ENCODE measurements at regions not wholly inside any gene's neighbourhood (a gene's known extent, or its start where the extent isn't known, plus 50 kb on each side); places are given as distances from the start of the nearest gene placed in this dataset.

DNA sequence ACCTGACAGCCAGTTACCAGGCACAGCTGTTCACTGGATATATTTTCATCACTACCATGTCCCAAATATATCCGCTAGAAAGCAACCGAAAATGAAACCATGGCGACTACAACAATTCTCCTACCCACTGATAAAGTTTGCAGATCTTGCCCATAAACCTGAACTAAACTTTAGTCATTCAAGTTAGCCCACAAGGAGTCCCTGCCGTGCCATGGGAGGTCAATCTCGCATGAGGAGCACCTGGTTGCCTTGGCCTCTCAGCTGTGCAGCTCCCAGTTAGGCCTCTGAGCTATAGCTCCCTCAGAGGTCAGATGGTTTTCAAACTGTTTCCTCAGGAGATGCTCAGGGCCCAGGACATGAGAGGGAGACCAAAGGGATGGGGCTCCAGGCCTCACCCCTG is 211.1 kb upstream of the RNF32 start:
- no peak overlapping the region for H3K4me3 Mint-ChIP-seq
- H3K9me3 Mint-ChIP-seq, result no peaks in the 10 kb centered on the region
- H3K27ac Mint-ChIP-seq, result no peak overlapping the region
- H3K4me1 Mint-ChIP-seq (ENCODE audit: low read depth), result no peaks in the 10 kb centered on the region
- H3K27me3 Mint-ChIP-seq, result peaks cover 6% of the 10 kb centered on the region
- H3K36me3 Mint-ChIP-seq (ENCODE audit: low read depth), result no peaks in the 10 kb centered on the region
- intact Hi-C loops (cut with micrococcal nuclease), result no loop called here

GRCh38 chr7:156423876-156424275 is 216.7 kb upstream of the RNF32 start:
- peaks cover 10% of the 10 kb centered on the region for H3K27me3 Mint-ChIP-seq
- no peak overlapping the region for H3K4me3 Mint-ChIP-seq
- no peaks in the 10 kb centered on the region for H3K9me3 Mint-ChIP-seq
- no peaks in the 10 kb centered on the region for H3K36me3 Mint-ChIP-seq (ENCODE audit: low read depth)
- H3K27ac Mint-ChIP-seq, result no peak overlapping the region
- intact Hi-C loops (cut with micrococcal nuclease), result no loop called here
- peaks cover 6% of the 10 kb centered on the region for H3K4me1 Mint-ChIP-seq (ENCODE audit: low read depth)

GRCh38 chr7:156420496-156420895 is 220.1 kb upstream of the RNF32 start:
- H3K36me3 Mint-ChIP-seq (ENCODE audit: low read depth), result no peaks in the 10 kb centered on the region
- peaks cover 6% of the 10 kb centered on the region for H3K4me1 Mint-ChIP-seq (ENCODE audit: low read depth)
- intact Hi-C loops (cut with micrococcal nuclease), result no loop called here
- H3K4me3 Mint-ChIP-seq, result no peak overlapping the region
- no peaks in the 10 kb centered on the region for H3K9me3 Mint-ChIP-seq
- H3K27me3 Mint-ChIP-seq, result peaks cover 10% of the 10 kb centered on the region
- no peak overlapping the region for H3K27ac Mint-ChIP-seq

GRCh38 chr7:156419782-156420181 is 220.8 kb upstream of the RNF32 start:
- no peak overlapping the region for H3K4me3 Mint-ChIP-seq
- no peaks in the 10 kb centered on the region for H3K36me3 Mint-ChIP-seq (ENCODE audit: low read depth)
- intact Hi-C loops (cut with micrococcal nuclease), result no loop called here
- peaks cover 6% of the 10 kb centered on the region for H3K4me1 Mint-ChIP-seq (ENCODE audit: low read depth)
- H3K9me3 Mint-ChIP-seq, result no peaks in the 10 kb centered on the region
- peaks cover 7% of the 10 kb centered on the region for H3K27me3 Mint-ChIP-seq
- H3K27ac Mint-ChIP-seq, result no peak overlapping the region

- Mint-ChIP-seq H3K4me3 (no peak overlapping the region), H3K9me3 (no peaks in the 10 kb centered on the region), H3K27ac (no peak overlapping the region), H3K4me1 (ENCODE audit: low read depth) (no peaks in the 10 kb centered on the region), H3K27me3 (no peaks in the 10 kb centered on the region), H3K36me3 (ENCODE audit: low read depth) (no peaks in the 10 kb centered on the region)
- intact Hi-C loops (cut with micrococcal nuclease), result no loop called here
Observed at GRCh38 chr7:156402255-156402654, 238.3 kb upstream of the RNF32 start.

DNA sequence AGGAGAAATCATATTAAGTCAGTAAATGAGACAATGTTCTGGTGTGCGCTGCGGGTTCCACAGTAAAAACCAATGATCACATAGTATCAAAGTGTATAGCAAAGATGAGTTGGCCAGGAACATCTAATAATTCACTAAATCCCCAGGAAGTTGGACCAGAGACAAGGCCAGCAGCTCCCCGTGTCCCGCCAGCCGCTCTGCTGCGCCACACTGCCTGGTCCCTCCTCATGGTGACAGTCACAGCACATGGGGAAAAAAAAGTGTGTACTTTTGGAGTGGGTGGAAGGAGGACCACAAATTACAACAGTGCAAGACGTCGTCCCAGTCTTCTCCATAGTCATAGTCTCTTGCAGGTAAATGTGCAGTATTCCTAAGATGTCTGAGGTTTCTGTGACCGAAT is 239.0 kb upstream of the RNF32 start:
- H3K27me3 Mint-ChIP-seq, result no peaks in the 10 kb centered on the region
- H3K36me3 Mint-ChIP-seq (ENCODE audit: low read depth), result no peaks in the 10 kb centered on the region
- H3K4me3 Mint-ChIP-seq, result no peak overlapping the region
- intact Hi-C loops (cut with micrococcal nuclease), result no loop called here
- H3K9me3 Mint-ChIP-seq, result no peaks in the 10 kb centered on the region
- H3K27ac Mint-ChIP-seq, result no peak overlapping the region
- H3K4me1 Mint-ChIP-seq (ENCODE audit: low read depth), result no peaks in the 10 kb centered on the region

GRCh38 chr7:156400046-156400445 is 240.5 kb upstream of the RNF32 start:
- Mint-ChIP-seq H3K27me3 (no peaks in the 10 kb centered on the region), H3K27ac (no peak overlapping the region), H3K36me3 (ENCODE audit: low read depth) (no peaks in the 10 kb centered on the region), H3K4me1 (ENCODE audit: low read depth) (no peaks in the 10 kb centered on the region), H3K4me3 (no peak overlapping the region), H3K9me3 (no peaks in the 10 kb centered on the region)
- intact Hi-C loops (cut with micrococcal nuclease), result no loop called here

DNA sequence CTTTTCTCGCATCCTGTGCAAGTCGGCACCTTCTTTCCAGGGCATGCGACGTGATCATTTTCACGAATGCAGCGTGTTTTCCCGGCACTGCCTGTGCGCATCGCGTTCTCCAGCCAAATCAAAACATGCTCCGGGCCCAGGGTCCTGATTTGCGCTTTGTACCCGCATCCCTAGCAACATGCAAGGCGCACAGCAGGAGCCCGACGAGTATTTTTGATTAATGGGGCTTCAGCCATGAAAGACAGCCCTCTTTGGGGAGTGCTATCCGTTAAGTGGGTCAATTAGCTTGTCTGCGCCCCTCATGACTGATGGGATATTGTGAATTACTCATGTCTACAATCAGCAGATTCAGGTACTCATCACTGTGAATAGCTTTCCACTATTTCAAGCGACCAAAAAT is 243.3 kb upstream of the RNF32 start:
- Mint-ChIP-seq H3K4me1 (ENCODE audit: low read depth) (no peaks in the 10 kb centered on the region), H3K27ac (no peak overlapping the region), H3K36me3 (ENCODE audit: low read depth) (no peaks in the 10 kb centered on the region), H3K4me3 (no peak overlapping the region), H3K9me3 (no peaks in the 10 kb centered on the region), H3K27me3 (no peaks in the 10 kb centered on the region)
- intact Hi-C loops (cut with micrococcal nuclease), result no loop called here

DNA sequence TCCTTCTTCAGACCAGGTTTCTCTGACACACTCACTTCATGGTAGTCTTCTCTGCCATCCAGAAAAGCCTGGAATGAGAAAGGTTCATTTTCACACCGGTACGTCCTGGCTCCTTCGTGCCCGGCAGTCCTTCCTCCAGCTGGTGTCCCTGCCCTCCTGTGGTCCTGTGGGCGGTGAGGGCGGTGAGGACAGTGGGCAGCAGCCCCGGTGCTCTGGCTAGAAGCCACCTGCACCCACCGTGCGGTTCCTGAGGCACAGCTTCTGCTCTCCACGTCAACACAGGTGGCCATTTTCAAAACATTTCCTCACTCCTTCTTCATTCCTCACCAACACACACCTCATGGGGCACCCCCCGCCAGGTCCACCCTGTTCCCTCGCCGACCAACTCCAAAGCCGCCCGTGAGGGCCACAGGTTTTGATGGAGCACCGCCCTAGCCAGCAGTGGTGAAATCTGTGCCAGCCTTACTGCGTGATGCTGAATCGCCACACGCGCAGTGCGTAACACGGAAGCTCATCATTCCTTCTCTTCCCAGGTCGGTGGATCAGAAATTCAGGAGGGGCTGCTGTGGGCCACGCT is 251.4 kb upstream of the RNF32 start:
- intact Hi-C loops (cut with micrococcal nuclease), result no loop called here
- H3K27me3 Mint-ChIP-seq, result no peaks in the 10 kb centered on the region
- no peaks in the 10 kb centered on the region for H3K4me1 Mint-ChIP-seq (ENCODE audit: low read depth)
- H3K36me3 Mint-ChIP-seq (ENCODE audit: low read depth), result no peaks in the 10 kb centered on the region
- H3K9me3 Mint-ChIP-seq, result peaks cover 11% of the 10 kb centered on the region
- H3K4me3 Mint-ChIP-seq, result no peak overlapping the region
- no peak overlapping the region for H3K27ac Mint-ChIP-seq

DNA sequence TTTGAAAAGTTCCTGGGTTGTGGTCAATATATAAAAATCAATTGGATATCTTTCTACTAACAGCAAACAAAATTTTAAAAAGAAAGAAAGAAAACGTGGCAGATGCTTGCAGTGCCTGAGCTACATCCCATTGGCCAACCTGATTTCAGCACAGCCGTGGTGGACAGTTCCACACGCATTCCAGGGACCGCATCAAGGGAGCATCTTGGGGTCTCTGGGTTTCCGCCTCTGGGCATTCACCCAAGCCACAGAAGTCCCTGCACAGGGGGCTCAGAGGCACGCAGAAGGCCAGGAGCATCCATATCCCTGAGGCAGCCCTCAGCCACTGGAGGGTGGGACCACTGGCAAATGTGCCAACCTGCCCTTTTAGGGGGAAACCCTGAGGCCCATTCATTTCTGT is 254.5 kb upstream of the RNF32 start:
- peaks cover under 1% of the 10 kb centered on the region for H3K9me3 Mint-ChIP-seq
- H3K4me3 Mint-ChIP-seq, result no peak overlapping the region
- H3K27ac Mint-ChIP-seq, result no peak overlapping the region
- intact Hi-C loops (cut with micrococcal nuclease), result no loop called here
- no peaks in the 10 kb centered on the region for H3K36me3 Mint-ChIP-seq (ENCODE audit: low read depth)
- no peaks in the 10 kb centered on the region for H3K27me3 Mint-ChIP-seq
- H3K4me1 Mint-ChIP-seq (ENCODE audit: low read depth), result no peaks in the 10 kb centered on the region

- no peak overlapping the region for H3K27ac Mint-ChIP-seq
- no peaks in the 10 kb centered on the region for H3K9me3 Mint-ChIP-seq
- no peaks in the 10 kb centered on the region for H3K36me3 Mint-ChIP-seq (ENCODE audit: low read depth)
- H3K4me1 Mint-ChIP-seq (ENCODE audit: low read depth), result no peaks in the 10 kb centered on the region
- H3K27me3 Mint-ChIP-seq, result no peaks in the 10 kb centered on the region
- intact Hi-C loops (cut with micrococcal nuclease), result no loop called here
- no peak overlapping the region for H3K4me3 Mint-ChIP-seq
Observed at GRCh38 chr7:156384706-156385105, 255.9 kb upstream of the RNF32 start.

DNA sequence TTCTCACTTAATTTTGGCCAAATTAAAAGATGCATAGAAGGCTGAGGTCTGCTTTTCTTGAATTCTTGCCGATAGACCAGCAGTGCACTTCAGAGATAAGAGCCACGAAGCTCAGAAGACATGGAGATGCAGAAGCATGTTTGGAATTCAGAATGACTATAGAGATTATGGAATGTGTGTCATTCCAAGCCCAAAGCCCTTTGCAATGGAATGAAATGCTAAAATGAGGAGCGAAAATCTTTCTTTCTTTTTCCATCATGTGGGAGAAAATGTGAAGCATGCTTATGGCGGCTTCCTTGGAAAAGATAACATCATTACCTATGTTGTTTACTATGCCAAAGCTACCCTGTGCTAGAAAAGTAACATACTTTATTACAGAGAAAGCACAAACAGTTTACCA is 257.0 kb upstream of the RNF32 start:
- H3K27ac Mint-ChIP-seq, result no peak overlapping the region
- no peaks in the 10 kb centered on the region for H3K27me3 Mint-ChIP-seq
- intact Hi-C loops (cut with micrococcal nuclease), result no loop called here
- H3K4me1 Mint-ChIP-seq (ENCODE audit: low read depth), result no peaks in the 10 kb centered on the region
- no peaks in the 10 kb centered on the region for H3K9me3 Mint-ChIP-seq
- no peaks in the 10 kb centered on the region for H3K36me3 Mint-ChIP-seq (ENCODE audit: low read depth)
- no peak overlapping the region for H3K4me3 Mint-ChIP-seq

DNA sequence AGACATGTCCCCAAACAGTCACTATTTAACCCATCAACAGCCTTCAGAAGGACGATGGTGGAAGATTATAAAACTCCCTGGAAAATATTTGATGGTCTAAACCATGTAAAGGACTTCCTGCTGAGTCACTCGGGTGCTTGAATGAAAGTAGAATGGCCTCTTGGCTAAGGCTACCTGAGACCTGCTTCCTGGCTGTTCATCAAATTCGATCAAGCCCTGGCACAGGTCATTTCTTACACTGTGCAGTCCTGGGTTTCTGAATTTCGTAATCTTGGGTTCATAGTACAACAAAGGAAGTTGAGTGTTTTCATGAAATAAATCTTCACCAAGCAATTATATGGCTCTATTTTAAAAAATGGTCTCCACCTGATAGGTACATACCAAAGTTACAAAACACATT is 260.3 kb upstream of the RNF32 start:
- intact Hi-C loops (cut with micrococcal nuclease), result no loop called here
- Mint-ChIP-seq H3K36me3 (ENCODE audit: low read depth) (no peaks in the 10 kb centered on the region), H3K4me3 (no peak overlapping the region), H3K27me3 (no peaks in the 10 kb centered on the region), H3K9me3 (no peaks in the 10 kb centered on the region), H3K27ac (no peak overlapping the region), H3K4me1 (ENCODE audit: low read depth) (no peaks in the 10 kb centered on the region)

GRCh38 chr7:156379324-156380070 is 261.1 kb upstream of the RNF32 start:
- no peak overlapping the region for H3K4me3 Mint-ChIP-seq

DNA sequence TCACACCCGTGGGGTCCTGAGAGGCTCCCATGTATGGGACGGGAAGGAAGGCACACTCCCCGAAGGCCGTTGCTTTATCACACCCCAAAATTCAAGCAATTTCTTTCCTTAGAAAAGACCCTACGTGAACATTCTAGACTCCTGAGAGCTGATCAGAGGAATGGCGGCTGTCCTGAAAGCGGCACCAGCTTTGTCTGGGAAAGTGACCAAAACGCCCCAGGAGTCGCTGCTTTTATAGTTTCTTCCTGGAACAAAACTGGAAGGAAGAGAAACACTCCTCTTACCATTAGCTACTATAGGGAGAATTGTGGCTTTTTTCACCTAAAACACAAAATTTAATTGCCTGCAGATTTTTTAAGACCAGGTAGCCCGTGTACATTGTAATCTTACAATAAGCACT is 261.8 kb upstream of the RNF32 start:
- H3K9me3 Mint-ChIP-seq, result no peaks in the 10 kb centered on the region
- intact Hi-C loops (cut with micrococcal nuclease), result no loop called here
- no peaks in the 10 kb centered on the region for H3K4me1 Mint-ChIP-seq (ENCODE audit: low read depth)
- H3K36me3 Mint-ChIP-seq (ENCODE audit: low read depth), result no peaks in the 10 kb centered on the region
- H3K4me3 Mint-ChIP-seq, result no peak overlapping the region
- H3K27ac Mint-ChIP-seq, result no peak overlapping the region
- no peaks in the 10 kb centered on the region for H3K27me3 Mint-ChIP-seq

More at GRCh38 chr7:156379324-156380070, 261.1 kb upstream of the RNF32 start:
- Mint-ChIP-seq H3K27ac (no peak overlapping the region), H3K36me3 (ENCODE audit: low read depth) (no peaks in the 10 kb centered on the region), H3K27me3 (no peaks in the 10 kb centered on the region), H3K9me3 (no peaks in the 10 kb centered on the region), H3K4me1 (ENCODE audit: low read depth) (no peaks in the 10 kb centered on the region)
- intact Hi-C loops (cut with micrococcal nuclease), result no loop called here

Data from dendritic cell treated with granulocyte-macrophage colony-stimulating factor and Interleukin-4, amounts not matched to agents 40 ng/mL and 50 ng/mL, for 4 days (primary cell).